Effector memory CD4-positive, alpha-beta T cell (primary cell): ENCODE measurements at regions not wholly inside any gene's neighbourhood (a gene's known extent, or its start where the extent isn't known, plus 50 kb on each side); places are given as distances from the start of the nearest gene placed in this dataset.
"Not testable (repeated sequence)": the region's sequence is repeated elsewhere in the genome, so short reads cannot be mapped to it uniquely, and the experiment has no call there.

Experiments used
- DNase-seq, 3 donors: peaks; one replicate each; pipeline ENCODE4 v3.0.0-alpha.2; 2020
- H3K27ac ChIP-seq: 2 replicates; pipeline ENCODE4 v1.7.0; 2013; ENCODE audit warnings: mild to moderate bottlenecking, low read length, moderate library complexity; ENCODE audit not compliant: insufficient read depth, poor library complexity, severe bottlenecking
- H3K27me3 ChIP-seq: replicated peaks from 2 replicates; pipeline ENCODE4 v1.7.0; 2013; ENCODE audit warnings: mild to moderate bottlenecking, low read length; ENCODE audit not compliant: insufficient read depth, control insufficient read depth, poor library complexity, severe bottlenecking
- H3K36me3 ChIP-seq: 2 replicates; pipeline ENCODE4 v1.7.0; 2013; ENCODE audit warnings: mild to moderate bottlenecking, low read length, moderate library complexity; ENCODE audit not compliant: control insufficient read depth, insufficient read depth
- H3K4me1 ChIP-seq: 2 replicates; pipeline ENCODE4 v1.7.0; 2013; ENCODE audit warnings: low read length, mild to moderate bottlenecking; ENCODE audit not compliant: control insufficient read depth, insufficient read depth, poor library complexity, severe bottlenecking
- H3K4me3 ChIP-seq: 2 replicates; pipeline ENCODE4 v1.7.0; 2013; ENCODE audit warnings: low read length, low read depth, mild to moderate bottlenecking; ENCODE audit not compliant: insufficient read depth, poor library complexity, severe bottlenecking
- H3K9me3 ChIP-seq: 2 replicates; pipeline ENCODE4 v1.7.0; 2013; ENCODE audit warnings: mild to moderate bottlenecking, low read length, moderate library complexity; ENCODE audit not compliant: control insufficient read depth

- H3K27ac ChIP-seq: no peak overlapping the region
- no peaks in the 10 kb centered on the region for H3K9me3 ChIP-seq
- no peaks in the 10 kb centered on the region for H3K4me1 ChIP-seq
- H3K36me3 ChIP-seq: no peaks in the 10 kb centered on the region
- H3K4me3 ChIP-seq: no peak overlapping the region
- H3K27me3 ChIP-seq: no peaks in the 10 kb centered on the region
- DNase-seq: no peak
Measured at GRCh38 chr10:63675171-63675570, 154.0 kb downstream of the REEP3 start.

GRCh38 chr10:63677001-63677400 lies 155.8 kb downstream of the REEP3 start:
- Histone ChIP-seq H3K4me1 (no peaks in the 10 kb centered on the region), H3K4me3 (no peak overlapping the region), H3K9me3 (no peaks in the 10 kb centered on the region), H3K36me3 (no peaks in the 10 kb centered on the region), H3K27me3 (no peaks in the 10 kb centered on the region), H3K27ac (no peak overlapping the region)
- no peak for DNase-seq

- not testable (repeated sequence) for H3K4me3 ChIP-seq, H3K36me3 ChIP-seq, H3K9me3 ChIP-seq, H3K27me3 ChIP-seq, H3K4me1 ChIP-seq, H3K27ac ChIP-seq, DNase-seq
Measured at GRCh38 chr10:63680545-63680944, 159.3 kb downstream of the REEP3 start.

- Histone ChIP-seq H3K4me1 (no peaks in the 10 kb centered on the region), H3K9me3 (no peaks in the 10 kb centered on the region), H3K27ac (no peak overlapping the region), H3K27me3 (no peaks in the 10 kb centered on the region), H3K4me3 (no peak overlapping the region), H3K36me3 (no peaks in the 10 kb centered on the region)
- DNase-seq: no peak
Measured at GRCh38 chr10:63681993-63682697, 160.9 kb downstream of the REEP3 start.

- not testable (repeated sequence) for H3K9me3 ChIP-seq, H3K4me3 ChIP-seq, H3K36me3 ChIP-seq, H3K27ac ChIP-seq, H3K4me1 ChIP-seq, H3K27me3 ChIP-seq, DNase-seq
Measured at GRCh38 chr10:63682698-63683052, 161.5 kb downstream of the REEP3 start.

DNA sequence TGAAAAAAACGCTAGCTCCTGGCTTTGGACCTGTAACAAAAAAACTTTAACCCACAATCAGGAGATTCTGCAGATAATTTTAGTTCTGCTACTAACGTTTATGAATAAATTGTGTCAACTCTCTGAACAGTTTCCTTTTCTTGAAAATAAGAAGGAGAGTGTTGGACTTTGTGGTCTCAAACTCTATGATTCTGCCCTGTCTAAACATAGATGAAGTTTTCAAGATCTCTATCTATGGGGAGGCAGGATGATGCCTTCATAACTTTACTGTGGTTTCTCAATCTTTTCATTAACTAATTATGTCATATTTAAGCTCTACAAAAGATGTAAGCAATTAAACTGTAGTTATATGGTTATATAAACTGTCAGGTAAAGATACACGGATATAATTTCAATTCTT lies 162.0 kb downstream of the REEP3 start:
- Histone ChIP-seq H3K27ac (no peak overlapping the region), H3K36me3 (no peaks in the 10 kb centered on the region), H3K9me3 (no peaks in the 10 kb centered on the region), H3K4me1 (no peaks in the 10 kb centered on the region), H3K4me3 (no peak overlapping the region), H3K27me3 (no peaks in the 10 kb centered on the region)
- DNase-seq: no peak

DNA sequence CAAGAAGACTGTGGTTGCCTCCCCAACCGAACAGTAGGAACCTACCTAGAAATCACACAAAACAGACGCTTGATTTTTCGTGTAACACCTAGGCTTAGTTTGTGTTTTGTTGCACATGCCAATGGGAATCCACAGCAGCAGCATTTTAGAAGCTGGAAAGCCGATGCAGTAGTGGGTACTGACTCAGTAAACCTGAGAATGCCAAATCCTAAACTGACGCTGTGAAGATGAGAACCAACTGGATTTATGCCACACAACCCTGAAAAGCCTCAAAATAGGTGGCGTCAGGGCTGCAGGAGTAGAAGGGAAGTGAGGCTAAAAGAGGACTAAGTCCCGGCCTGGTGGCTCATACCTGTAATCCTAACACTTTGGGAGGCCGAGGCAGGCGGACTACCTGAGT lies 162.5 kb downstream of the REEP3 start:
- DNase-seq: no peak
- Histone ChIP-seq H3K27ac (no peak overlapping the region), H3K27me3 (no peaks in the 10 kb centered on the region), H3K36me3 (no peaks in the 10 kb centered on the region), H3K4me3 (no peak overlapping the region), H3K4me1 (no peaks in the 10 kb centered on the region), H3K9me3 (no peaks in the 10 kb centered on the region)

- Histone ChIP-seq H3K9me3 (no peaks in the 10 kb centered on the region), H3K36me3 (no peaks in the 10 kb centered on the region), H3K4me1 (no peaks in the 10 kb centered on the region), H3K4me3 (no peak overlapping the region), H3K27me3 (no peaks in the 10 kb centered on the region), H3K27ac (no peak overlapping the region)
- DNase-seq: no peak
Measured at GRCh38 chr10:63684257-63684936, 163.2 kb downstream of the REEP3 start.

DNA sequence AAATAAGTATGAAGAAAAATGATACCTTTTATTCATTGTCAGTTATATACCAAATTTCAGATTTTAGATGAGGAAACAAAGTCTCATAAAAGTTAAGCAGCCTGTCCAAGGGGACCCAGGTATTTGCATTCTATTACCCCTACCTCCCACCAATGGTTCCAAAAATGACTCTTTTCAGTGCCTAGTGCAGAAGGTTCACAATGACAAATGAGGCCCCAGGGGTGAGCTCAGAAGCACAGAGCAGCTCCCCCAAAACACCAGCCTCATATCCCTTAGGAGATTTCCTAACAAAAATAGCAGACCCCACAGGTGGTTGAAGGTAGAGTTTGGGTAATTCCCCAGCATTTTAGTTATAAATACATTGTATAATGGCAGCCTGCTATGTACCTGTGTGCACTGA lies 168.6 kb downstream of the REEP3 start:
- Histone ChIP-seq H3K36me3 (no peaks in the 10 kb centered on the region), H3K27ac (no peak overlapping the region), H3K4me1 (no peaks in the 10 kb centered on the region), H3K9me3 (no peaks in the 10 kb centered on the region), H3K27me3 (no peaks in the 10 kb centered on the region), H3K4me3 (no peak overlapping the region)
- DNase-seq: no peak

- Histone ChIP-seq H3K4me1 (no peaks in the 10 kb centered on the region), H3K9me3 (no peaks in the 10 kb centered on the region), H3K36me3 (no peaks in the 10 kb centered on the region), H3K27me3 (no peaks in the 10 kb centered on the region), H3K4me3 (no peak overlapping the region), H3K27ac (no peak overlapping the region)
- DNase-seq: no peak
Measured at GRCh38 chr10:63692220-63692896, 171.2 kb downstream of the REEP3 start.
